Body of pancreas (tissue), 4 donors: ENCODE measurements at regions not wholly inside any gene's neighbourhood (a gene's known extent, or its start where the extent isn't known, plus 50 kb on each side); places are given as distances from the start of the nearest gene placed in this dataset.

Source experiments
- ATAC-seq: fragments of 150-250 bp; one replicate; pipeline ENCODE4 v1.9.1; 2016
- DNase-seq, 4 donors: peaks; one replicate each; pipeline ENCODE4 v3.0.0-alpha.2; 2019
- H3K27ac ChIP-seq, 4 donors: fragments of 200-600 bp; sonication (generic); 1 replicate in 3 of 4; 2 replicates in 1 of 4; pipeline versions ENCODE4 v1.5.1 to v1.6.1; 2016 to 2019; ENCODE audit warnings: mild to moderate bottlenecking in 1 of 4, mixed read lengths in 1 of 4, moderate library complexity in 1 of 4
- H3K27me3 ChIP-seq, 2 donors: fragments of 200-600 bp; sonication (generic); one replicate each; pipeline ENCODE4 v1.6.0; 2016; ENCODE audit warnings: mild to moderate bottlenecking in 1 of 2
- H3K36me3 ChIP-seq, 2 donors: fragments of 200-600 bp; sonication (generic); replicated peaks in 1 of 2; 2 replicates each; pipeline ENCODE4 v1.5.1; 2016; ENCODE audit warnings: low read depth in 2 of 2; ENCODE audit not compliant: insufficient read depth in 1 of 2
- H3K4me1 ChIP-seq: fragments of 200-600 bp; sonication (generic); one replicate; pipeline ENCODE4 v1.6.0; 2016
- H3K4me3 ChIP-seq, 2 donors: fragments of 200-600 bp; sonication (generic); 1 replicate in 1 of 2; 2 replicates in 1 of 2; pipeline ENCODE4 v1.5.1; 2016 to 2019
- H3K9me3 ChIP-seq, 3 donors: fragments of 200-600 bp; sonication (generic); 1 replicate in 2 of 3; 2 replicates in 1 of 3; pipeline ENCODE4 v1.5.1; 2016
- POLR2A ChIP-seq, 3 donors: fragments of 450-650 bp; IDR thresholded peaks; one replicate each; pipeline ENCODE4 v1.6.1; 2016; ENCODE audit warnings: antibody characterized with exemption in 3 of 3, mild to moderate bottlenecking in 2 of 3
- WGBS, 2 donors: methylation state at CpG; one replicate each; pipeline ENCODE4 v1.1.5; 2017; 5-methylcytosine and 5-hydroxymethylcytosine counted together
- intact Hi-C: fragments of 100-400 bp; cut with DNase I; formaldehyde crosslinking; loops from one replicate; pipeline ENCODE4 v1.15.1; 2023
- TF ChIP-seq, protein P1 (sequence below), 7 experiments: fragments of 450-650 bp in 4 of 7; fragments of 200-600 bp in 3 of 7; sonication (generic) in 3 of 7; IDR thresholded peaks; one replicate each; pipeline ENCODE4 v1.5.1; 2016 to 2019; ENCODE audit warnings: antibody characterized with exemption in 7 of 7

DNA sequence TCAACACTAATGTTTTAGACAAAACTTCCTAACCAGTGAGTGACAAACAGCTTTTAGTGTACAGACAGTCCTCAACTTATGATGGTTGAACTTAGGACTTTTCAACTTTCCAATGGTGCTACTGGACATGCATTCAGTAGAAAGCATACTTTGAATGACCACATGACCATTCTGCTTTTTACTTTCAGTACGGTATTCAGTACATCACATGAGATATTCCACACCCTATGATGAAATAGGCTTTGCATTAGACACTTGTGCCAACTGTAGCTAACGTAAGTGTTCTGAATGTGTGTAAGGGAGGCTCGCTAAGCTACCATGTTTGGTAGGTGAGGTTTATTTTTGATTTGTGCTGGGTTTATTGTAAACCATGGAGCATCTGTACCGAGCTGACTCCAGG is 113.7 kb downstream of the WNT7A start:
- H3K27ac ChIP-seq = no peak overlapping the region
- WGBS, 2 donors = 63 to 64% methylated on average over 4 of the region's 4 CpGs
- H3K9me3 ChIP-seq = no peaks in the 10 kb centered on the region
- H3K36me3 ChIP-seq = no peaks in the 10 kb centered on the region
- DNase-seq (no peak), ATAC-seq (no peak)
- intact Hi-C loops = no loop called here
- TF ChIP-seq POLR2A (IDR thresholded peaks at IDR 0.05) = no peak
- TF ChIP-seq, protein P1, sequence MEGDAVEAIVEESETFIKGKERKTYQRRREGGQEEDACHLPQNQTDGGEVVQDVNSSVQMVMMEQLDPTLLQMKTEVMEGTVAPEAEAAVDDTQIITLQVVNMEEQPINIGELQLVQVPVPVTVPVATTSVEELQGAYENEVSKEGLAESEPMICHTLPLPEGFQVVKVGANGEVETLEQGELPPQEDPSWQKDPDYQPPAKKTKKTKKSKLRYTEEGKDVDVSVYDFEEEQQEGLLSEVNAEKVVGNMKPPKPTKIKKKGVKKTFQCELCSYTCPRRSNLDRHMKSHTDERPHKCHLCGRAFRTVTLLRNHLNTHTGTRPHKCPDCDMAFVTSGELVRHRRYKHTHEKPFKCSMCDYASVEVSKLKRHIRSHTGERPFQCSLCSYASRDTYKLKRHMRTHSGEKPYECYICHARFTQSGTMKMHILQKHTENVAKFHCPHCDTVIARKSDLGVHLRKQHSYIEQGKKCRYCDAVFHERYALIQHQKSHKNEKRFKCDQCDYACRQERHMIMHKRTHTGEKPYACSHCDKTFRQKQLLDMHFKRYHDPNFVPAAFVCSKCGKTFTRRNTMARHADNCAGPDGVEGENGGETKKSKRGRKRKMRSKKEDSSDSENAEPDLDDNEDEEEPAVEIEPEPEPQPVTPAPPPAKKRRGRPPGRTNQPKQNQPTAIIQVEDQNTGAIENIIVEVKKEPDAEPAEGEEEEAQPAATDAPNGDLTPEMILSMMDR (IDR thresholded peaks at IDR 0.05) = no peak
- H3K4me1 ChIP-seq = peaks cover 3% of the 10 kb centered on the region
- no peaks in the 10 kb centered on the region for H3K27me3 ChIP-seq
- no peak overlapping the region for H3K4me3 ChIP-seq

DNA sequence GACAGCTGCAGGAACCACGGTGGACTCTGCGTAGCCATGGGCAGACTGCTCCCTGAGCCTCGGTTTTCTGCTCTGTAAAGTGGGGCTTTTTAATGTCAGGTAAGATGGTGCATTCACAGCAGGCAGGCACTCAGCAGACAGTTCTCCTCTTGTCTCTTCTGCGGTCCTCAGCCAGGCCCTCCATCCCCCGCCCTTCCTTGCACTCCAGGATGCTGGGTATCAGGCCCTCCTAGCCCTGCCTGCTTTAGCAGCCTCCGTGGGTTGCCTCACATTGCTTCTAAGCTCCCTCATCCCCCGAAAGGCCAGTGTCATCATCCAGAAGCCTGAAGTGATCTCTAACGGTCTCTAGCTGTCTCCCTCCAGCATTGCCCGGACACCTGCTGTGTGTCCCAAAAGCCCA is 115.7 kb downstream of the WNT7A start:
- TF ChIP-seq POLR2A (IDR thresholded peaks at IDR 0.05) = no peak
- TF ChIP-seq, protein P1 (IDR thresholded peaks at IDR 0.05) = no peak
- Histone ChIP-seq H3K4me3 (no peak overlapping the region), H3K9me3 (no peaks in the 10 kb centered on the region), H3K27ac (no peak overlapping the region), H3K4me1 (no peaks in the 10 kb centered on the region), H3K36me3 (no peaks in the 10 kb centered on the region), H3K27me3 (no peaks in the 10 kb centered on the region)
- no peak for DNase-seq
- intact Hi-C loops = no loop called here
- no peak for ATAC-seq
- WGBS, 2 donors = 63 to 71% methylated on average over 9 of the region's 9 CpGs

DNA sequence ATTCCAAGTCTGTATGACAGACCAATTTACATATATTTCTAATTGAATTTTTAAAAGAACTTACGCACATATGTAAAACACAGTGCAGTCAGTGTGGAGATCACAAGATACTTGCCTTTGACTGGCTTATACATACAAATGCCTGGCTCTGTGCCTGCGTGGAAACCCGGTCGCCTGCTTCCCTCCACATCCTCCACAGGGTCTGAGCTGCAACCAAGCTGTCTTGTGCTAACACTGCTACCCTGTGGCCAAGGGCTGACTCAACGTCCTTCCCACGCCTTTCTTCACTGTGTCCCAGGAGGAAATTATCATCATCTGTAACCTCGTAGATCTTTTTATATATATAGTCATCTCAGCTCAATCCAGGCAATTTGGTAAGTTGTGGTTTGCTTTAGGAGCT is 117.0 kb downstream of the WNT7A start:
- intact Hi-C loops = no loop called here
- no peaks in the 10 kb centered on the region for H3K9me3 ChIP-seq
- no peak overlapping the region for H3K4me3 ChIP-seq
- TF ChIP-seq, protein P1 (IDR thresholded peaks at IDR 0.05) = no peak
- no peak for TF ChIP-seq POLR2A (IDR thresholded peaks at IDR 0.05)
- no peaks in the 10 kb centered on the region for H3K27me3 ChIP-seq
- DNase-seq (no peak), ATAC-seq (no peak)
- 77 to 78% methylated on average over 7 of the region's 7 CpGs for WGBS, 2 donors
- H3K27ac ChIP-seq = no peak overlapping the region
- H3K4me1 ChIP-seq = no peaks in the 10 kb centered on the region
- no peaks in the 10 kb centered on the region for H3K36me3 ChIP-seq

GRCh38 chr3:13750731-13751130 is 129.1 kb downstream of the WNT7A start:
- intact Hi-C loops = no loop called here
- ATAC-seq (no peak), DNase-seq (no peak)
- Histone ChIP-seq H3K27ac (no peak overlapping the region), H3K36me3 (no peaks in the 10 kb centered on the region), H3K4me1 (no peaks in the 10 kb centered on the region), H3K4me3 (no peak overlapping the region), H3K27me3 (no peaks in the 10 kb centered on the region), H3K9me3 (no peaks in the 10 kb centered on the region)
- TF ChIP-seq POLR2A (IDR thresholded peaks at IDR 0.05) = no peak
- 67 to 80% methylated on average over 1 of the region's 1 CpG for WGBS, 2 donors

DNA sequence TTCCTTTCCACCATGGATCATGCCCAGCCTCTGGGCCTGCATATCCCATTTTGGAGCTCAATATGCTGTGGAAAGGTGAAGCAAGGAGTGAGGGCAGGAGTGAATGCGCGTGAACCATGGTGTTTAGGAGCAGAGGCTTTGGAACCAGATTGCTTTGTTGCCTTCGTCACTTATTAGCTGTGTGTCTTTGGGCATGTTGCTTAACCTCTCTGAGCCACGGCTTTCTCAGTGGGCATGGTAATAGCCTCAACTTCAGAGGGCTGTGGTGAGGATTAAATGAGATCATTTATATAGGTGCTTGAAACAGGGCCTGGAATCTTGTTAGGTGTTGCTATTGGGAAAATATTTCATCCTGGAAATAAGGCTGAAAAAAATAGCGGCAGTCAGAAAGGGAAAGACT is 129.7 kb downstream of the WNT7A start:
- no peaks in the 10 kb centered on the region for H3K4me1 ChIP-seq
- H3K27ac ChIP-seq = no peak overlapping the region
- ATAC-seq = no peak
- intact Hi-C loops = no loop called here
- no peaks in the 10 kb centered on the region for H3K36me3 ChIP-seq
- no peaks in the 10 kb centered on the region for H3K27me3 ChIP-seq
- no peaks in the 10 kb centered on the region for H3K9me3 ChIP-seq
- DNase-seq = no peak
- no peak for TF ChIP-seq POLR2A (IDR thresholded peaks at IDR 0.05)
- TF ChIP-seq, protein P1 (IDR thresholded peaks at IDR 0.05) = no peak
- 84 to 91% methylated on average over 5 of the region's 5 CpGs for WGBS, 2 donors
- no peak overlapping the region for H3K4me3 ChIP-seq
